T-helper 1 cell (primary cell): ENCODE measurements at regions not wholly inside any gene's neighbourhood (a gene's known extent, or its start where the extent isn't known, plus 50 kb on each side); places are given as distances from the start of the nearest gene placed in this dataset.
"Not testable (repeated sequence)": the region's sequence is repeated elsewhere in the genome, so short reads cannot be mapped to it uniquely, and the experiment has no call there.

Experiments used
- DNase-seq, 5 donors: peaks; one replicate each; pipeline ENCODE4 v3.0.0-alpha.2; 2012 to 2020

GRCh38 chr14:38394064-38394463, 138.2 kb upstream of the CLEC14A start:
- DNase-seq = no peak

- DNase-seq = no peak
Measured at GRCh38 chr14:38391334-38391733, 135.4 kb upstream of the CLEC14A start.

DNA sequence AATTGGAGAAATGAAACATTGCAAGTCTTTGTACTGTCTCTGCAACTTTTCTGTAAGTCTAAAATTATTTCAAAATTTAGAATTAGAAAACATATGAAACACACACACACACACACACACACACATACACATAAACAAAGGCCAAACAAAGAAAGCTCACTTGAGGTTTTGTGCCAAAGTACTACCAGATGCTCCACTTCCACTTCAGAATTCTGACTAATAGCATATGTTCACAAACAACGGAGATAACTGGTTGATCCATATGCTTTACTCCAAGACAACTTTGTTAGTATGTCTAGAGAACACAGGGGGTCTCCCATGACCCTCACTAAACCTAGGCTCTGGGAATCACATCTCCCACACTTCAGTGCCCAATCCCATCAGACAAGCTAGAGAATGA, 133.8 kb upstream of the CLEC14A start:
- DNase-seq = no peak

DNA sequence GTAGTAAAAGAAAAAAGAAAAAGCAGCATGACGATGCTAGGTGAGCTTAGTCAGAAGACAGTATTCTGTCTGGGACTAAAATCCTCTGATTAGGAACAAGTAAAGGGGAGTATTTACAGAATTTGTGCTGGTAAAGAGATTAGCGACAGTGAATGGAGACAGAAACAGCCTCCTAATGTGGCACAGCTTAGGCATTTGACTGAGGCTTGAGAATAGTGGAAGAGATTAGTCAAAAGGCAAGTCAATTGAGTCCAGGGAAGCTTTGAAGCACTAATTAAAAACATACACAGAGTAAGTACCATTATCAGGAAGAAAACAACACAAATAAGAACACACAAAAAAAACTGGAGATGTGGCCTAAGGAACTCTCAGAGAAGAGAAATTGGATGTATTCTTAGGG, 131.9 kb upstream of the CLEC14A start:
- no peak for DNase-seq

DNA sequence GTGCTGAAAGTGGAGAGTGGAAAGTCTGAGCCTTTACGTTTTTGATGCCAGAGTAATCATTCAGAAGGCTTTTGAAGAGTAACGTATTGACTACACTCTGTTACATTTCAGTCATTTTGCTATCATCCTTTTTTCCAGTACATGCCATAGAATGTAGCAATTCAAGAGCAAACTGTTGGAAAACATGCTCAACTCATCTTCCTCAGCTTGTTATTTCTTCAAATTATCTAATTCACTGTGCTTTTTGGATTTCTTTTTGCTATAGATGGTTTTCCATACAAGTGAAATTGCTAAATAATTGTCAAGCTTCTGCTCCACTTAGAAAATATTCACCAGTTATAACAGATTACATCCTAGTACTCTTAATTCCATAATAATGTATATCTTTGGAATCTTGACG, 129.9 kb upstream of the CLEC14A start:
- DNase-seq = no peak

DNA sequence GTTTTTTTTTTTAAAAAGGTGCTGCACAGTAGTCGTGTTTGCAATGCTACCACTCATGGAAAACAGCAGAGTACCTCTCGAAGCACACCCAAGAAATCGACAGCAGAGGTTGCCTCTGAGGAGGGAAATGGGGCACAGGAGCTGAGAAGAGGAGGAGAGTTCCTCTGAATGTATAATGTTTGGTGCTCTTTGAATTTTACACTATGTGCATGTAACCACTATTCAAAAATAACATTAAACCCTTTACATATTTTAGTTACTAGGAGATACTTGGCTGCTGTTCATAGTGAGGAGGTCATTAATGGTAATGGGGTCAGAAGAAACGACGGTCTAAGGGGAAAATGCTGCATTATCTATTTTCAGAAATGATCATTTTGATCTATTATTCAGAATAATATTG, 129.4 kb upstream of the CLEC14A start:
- DNase-seq = no peak

DNA sequence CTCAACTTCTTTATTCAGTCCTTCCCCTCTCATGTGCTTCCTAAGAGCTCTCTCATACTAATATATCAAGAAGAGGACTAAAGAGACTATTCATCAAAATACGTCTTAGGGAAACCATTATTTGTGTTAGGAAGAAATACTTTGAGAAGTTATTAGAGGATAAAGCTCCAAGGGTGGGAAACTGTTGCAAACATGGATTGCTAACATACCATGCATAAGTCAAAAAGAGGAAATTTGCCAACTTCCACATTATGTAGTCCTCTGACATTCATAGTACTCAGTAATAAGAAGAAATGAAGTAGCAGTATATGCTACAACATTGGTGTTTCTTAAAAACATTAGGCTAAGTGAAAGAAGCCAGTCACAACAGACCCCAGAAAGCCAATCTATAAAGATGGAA, 128.8 kb upstream of the CLEC14A start:
- DNase-seq = no peak

DNA sequence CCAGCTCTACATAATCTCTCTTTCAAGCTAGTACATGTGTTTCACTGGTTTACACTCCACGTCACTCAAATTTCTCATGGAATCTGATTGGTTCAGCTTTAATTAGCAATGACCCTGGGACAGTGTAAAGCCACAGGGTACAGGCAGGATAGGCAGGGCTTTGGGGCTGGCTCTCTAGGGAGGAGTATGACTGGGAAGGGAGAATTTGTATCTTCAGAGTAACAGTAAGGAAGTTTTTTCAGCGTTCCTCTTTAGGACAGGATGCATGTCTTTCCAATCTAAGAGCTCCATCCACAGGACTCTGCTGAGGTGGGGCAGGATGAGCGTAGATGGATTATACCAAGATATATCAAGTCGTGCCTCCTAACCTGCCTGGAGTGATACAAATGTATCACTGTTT, 112.0 kb upstream of the CLEC14A start:
- DNase-seq = no peak

DNA sequence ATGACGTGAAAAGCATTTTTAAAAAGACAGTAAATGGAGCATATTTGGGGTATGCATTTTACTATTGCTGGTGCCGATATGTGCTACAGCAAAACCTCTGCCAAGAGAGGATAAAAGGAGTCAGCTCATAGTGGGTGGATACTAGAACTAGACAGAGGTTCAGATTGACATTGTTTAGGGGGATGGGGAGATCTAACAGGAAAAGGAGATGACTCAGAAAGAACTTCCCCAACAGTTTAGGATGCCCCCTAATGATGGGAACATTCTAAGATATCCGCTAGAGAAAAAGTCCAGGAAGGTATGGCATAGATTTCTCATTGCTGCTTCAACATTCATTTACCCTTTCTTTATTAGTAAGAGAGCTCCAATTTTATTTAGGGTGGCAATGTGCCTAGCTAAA, 110.5 kb upstream of the CLEC14A start:
- DNase-seq = no peak

GRCh38 chr14:38363217-38363616, 107.3 kb upstream of the CLEC14A start:
- no peak for DNase-seq

DNA sequence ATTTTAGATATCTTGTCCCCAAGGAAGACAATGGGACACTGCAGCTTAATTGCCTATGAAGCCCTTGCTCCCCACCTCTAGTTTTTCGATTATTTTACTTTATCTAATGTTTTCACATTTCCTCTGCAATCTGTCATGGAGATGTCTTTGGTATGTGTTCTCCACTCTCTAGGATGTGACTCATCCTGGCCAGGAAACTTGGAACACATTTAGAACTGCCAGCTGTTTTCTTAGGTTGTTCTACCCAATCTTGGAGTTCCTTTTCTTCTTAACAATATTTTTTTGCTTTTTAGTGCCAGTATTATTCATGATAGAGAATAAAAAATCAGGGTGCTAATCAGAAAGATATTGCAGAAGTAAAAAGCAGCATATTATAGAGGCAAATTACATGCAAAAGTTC, 101.7 kb upstream of the CLEC14A start:
- DNase-seq = no peak

GRCh38 chr14:38355473-38355872, 99.6 kb upstream of the CLEC14A start:
- DNase-seq = not testable (repeated sequence)

GRCh38 chr14:38350102-38350501, 94.2 kb upstream of the CLEC14A start:
- DNase-seq = no peak

DNA sequence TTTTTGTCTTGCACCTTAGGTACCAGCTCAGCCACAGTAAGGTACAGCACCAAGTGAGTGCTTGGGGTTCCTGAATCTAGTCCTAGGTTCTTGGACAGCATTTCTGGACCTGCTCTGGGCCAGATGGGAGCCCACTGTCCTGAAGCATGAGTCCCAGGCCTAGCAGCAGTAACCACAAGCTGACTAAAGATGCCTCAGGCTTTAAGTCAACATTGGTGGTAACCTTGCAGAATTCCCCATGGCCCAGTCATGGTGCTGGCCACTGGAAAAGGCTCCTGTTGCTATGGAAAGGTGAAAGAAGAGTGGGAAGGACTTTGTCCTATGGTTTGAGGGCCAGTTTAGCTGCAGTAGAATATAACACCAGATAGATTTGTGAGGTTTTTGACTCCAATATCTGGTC, 86.9 kb upstream of the CLEC14A start:
- DNase-seq = no peak

DNA sequence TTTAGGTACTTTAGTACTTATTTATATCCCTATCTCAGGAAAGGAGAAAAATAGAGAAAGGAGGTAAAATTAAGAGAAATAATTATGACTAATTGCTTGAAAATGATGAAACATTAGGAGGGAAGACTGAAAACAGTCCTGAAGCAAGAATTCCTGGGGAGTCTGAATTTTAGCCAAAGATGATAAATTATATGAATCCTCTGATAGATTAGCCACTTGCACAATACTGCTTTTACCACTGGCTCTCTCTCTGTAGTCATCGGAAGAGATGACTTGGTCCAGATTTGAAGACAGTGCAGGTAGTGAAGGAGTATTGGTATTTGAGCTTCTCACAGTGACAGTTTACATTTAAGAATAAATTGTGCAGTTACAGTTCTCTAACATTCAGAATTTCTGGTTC, 83.8 kb upstream of the CLEC14A start:
- no peak for DNase-seq

- DNase-seq = no peak
Measured at GRCh38 chr14:38336298-38336697, 80.4 kb upstream of the CLEC14A start.

GRCh38 chr14:38330275-38330674, 74.4 kb upstream of the CLEC14A start:
- DNase-seq = no peak

- no peak for DNase-seq
Measured at GRCh38 chr14:38329246-38329645, 73.4 kb upstream of the CLEC14A start.

GRCh38 chr14:38316922-38317321, 61.0 kb upstream of the CLEC14A start:
- no peak for DNase-seq

DNA sequence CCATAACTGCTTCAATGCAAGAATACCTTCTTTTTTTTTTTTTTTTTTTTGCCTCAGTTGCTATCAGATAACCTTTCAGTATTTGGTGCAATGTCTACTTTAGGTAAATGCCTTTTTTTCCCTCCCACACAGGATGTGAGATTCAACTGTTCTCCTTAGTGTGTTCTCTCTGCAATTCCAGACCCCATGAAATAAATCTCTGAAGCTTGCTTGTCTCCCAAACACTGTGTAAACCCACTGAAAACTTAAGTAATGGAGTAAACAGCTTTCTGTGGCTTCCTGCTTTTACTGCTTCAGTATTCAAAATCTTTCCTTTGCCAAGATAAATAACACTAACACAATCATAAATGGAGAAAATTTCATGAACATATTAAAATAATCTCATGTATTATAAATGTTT, 55.8 kb upstream of the CLEC14A start:
- no peak for DNase-seq

DNA sequence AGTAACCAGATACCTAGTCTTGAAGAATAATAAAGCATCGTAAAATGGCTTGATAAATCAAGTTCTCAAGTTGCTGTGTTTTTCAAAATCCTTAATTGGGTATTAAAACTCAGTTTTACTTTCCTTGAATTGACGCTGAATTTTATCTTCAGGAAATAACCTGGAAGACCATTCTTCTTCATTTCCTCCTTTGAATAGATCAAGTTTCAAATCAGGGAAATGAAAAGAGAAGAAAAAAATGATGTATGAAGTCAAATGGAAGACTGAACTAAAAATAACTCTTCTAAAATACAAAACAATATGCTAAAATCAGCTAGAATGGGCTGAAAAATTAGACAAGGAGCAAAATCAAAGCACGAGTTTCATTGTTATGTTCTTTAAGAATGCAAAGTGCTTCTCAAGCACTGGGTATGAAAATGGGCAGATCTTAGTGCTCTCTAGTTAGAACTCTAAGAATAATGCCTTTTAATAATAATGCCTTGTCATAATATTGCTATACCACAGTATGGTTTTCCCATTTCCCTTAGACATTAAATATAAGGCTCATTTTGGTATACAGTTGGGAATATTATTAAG, 54.6 kb upstream of the CLEC14A start:
- DNase-seq = no peak

GRCh38 chr14:38309522-38310277, 53.8 kb upstream of the CLEC14A start:
- DNase-seq = no peak
